ENCODE measurements at regions not wholly inside any gene's neighbourhood (a gene's known extent, or its start where the extent isn't known, plus 50 kb on each side); places are given as distances from the start of the nearest gene placed in this dataset.

GRCh38 chr5:89353837-89354551 is 471.0 kb upstream of the MEF2C start:
- no peak for ATAC-seq
- DNase-seq (ENCODE audit: low read depth, low spot score), result no peak
- CTCF ChIA-PET, result no interaction called here

GRCh38 chr5:89351975-89352374 is 469.0 kb upstream of the MEF2C start:
- ATAC-seq, result no peak
- in situ Hi-C loops (cut with HindIII; ENCODE audit: low pct_unique_long_range_greater_than_20kb, low sequenced_read_pairs), result no loop called here
- DNase-seq (ENCODE audit: low read depth, low spot score), result no peak

More at GRCh38 chr5:89353837-89354551, 471.0 kb upstream of the MEF2C start:
- Histone ChIP-seq H3K27me3 (ENCODE audit: control insufficient read depth, insufficient read depth, low read length) (no peaks in the 10 kb centered on the region), H3K36me3 (ENCODE audit: control insufficient read depth, insufficient read depth, low read length) (no peaks in the 10 kb centered on the region), H3K4me1 (ENCODE audit: control insufficient read depth, insufficient read depth, low read length) (no peaks in the 10 kb centered on the region), H3K9me3 (ENCODE audit: control insufficient read depth, insufficient read depth, low read depth, low read length) (no peaks in the 10 kb centered on the region), H3K4me3 (ENCODE audit: low read depth in 2 of 2, low read length in 2 of 2) (no peak overlapping the region), H3K27ac (ENCODE audit: low read length) (no peak overlapping the region)
- intact Hi-C loops (cut with micrococcal nuclease; ENCODE audit: unreplicated experiment) (no loop called here), in situ Hi-C loops (cut with HindIII; ENCODE audit: low pct_unique_long_range_greater_than_20kb, low sequenced_read_pairs) (no loop called here)
- no peak for TF ChIP-seq POLR2AphosphoS5 (IDR thresholded peaks at IDR 0.05; ENCODE audit: low read depth, low read length)
- TF ChIP-seq REST (IDR thresholded peaks at IDR 0.05; ENCODE audit: insufficient read depth in 1 of 2, low read depth in 2 of 2, low read length in 1 of 2), result no peak
- TF ChIP-seq CTCF (IDR thresholded peaks at IDR 0.05), result no peak
- TF ChIP-seq SIN3A (IDR thresholded peaks at IDR 0.05; ENCODE audit: borderline replicate concordance, insufficient read depth, low read depth, low read length), result no peak
- TF ChIP-seq TCF7L2 (IDR thresholded peaks at IDR 0.05; ENCODE audit: low read depth, low read length), result no peak
- no TSS peak for BruUV-seq (replicated peaks)
- POLR2A ChIA-PET, result no interaction called here

More at GRCh38 chr5:89351975-89352374, 469.0 kb upstream of the MEF2C start:
- no TSS peak for BruUV-seq (replicated peaks)
- POLR2A ChIA-PET, result no interaction called here
- no peaks in the 10 kb centered on the region for H3K36me3 ChIP-seq (ENCODE audit: control insufficient read depth, insufficient read depth, low read length)
- intact Hi-C loops (cut with micrococcal nuclease; ENCODE audit: unreplicated experiment), result no loop called here
- H3K27ac ChIP-seq (ENCODE audit: low read length), result no peak overlapping the region
- no peak overlapping the region for H3K4me3 ChIP-seq (ENCODE audit: low read depth in 2 of 2, low read length in 2 of 2)
- CTCF ChIA-PET, result no interaction called here
- no peak for TF ChIP-seq CTCF (IDR thresholded peaks at IDR 0.05)
- TF ChIP-seq SIN3A (IDR thresholded peaks at IDR 0.05; ENCODE audit: borderline replicate concordance, insufficient read depth, low read depth, low read length), result no peak
- no peak for TF ChIP-seq POLR2AphosphoS5 (IDR thresholded peaks at IDR 0.05; ENCODE audit: low read depth, low read length)
- no peaks in the 10 kb centered on the region for H3K27me3 ChIP-seq (ENCODE audit: control insufficient read depth, insufficient read depth, low read length)
- H3K4me1 ChIP-seq (ENCODE audit: control insufficient read depth, insufficient read depth, low read length), result no peaks in the 10 kb centered on the region
- H3K9me3 ChIP-seq (ENCODE audit: control insufficient read depth, insufficient read depth, low read depth, low read length), result no peaks in the 10 kb centered on the region
